Body of pancreas (tissue), 4 donors: ENCODE measurements at regions not wholly inside any gene's neighbourhood (a gene's known extent, or its start where the extent isn't known, plus 50 kb on each side); places are given as distances from the start of the nearest gene placed in this dataset.

Experiments used
- POLR2A ChIP-seq, 3 donors: fragments of 450-650 bp; IDR thresholded peaks; one replicate each; pipeline ENCODE4 v1.6.1; 2016; ENCODE audit warnings: antibody characterized with exemption in 3 of 3, mild to moderate bottlenecking in 2 of 3
- TF ChIP-seq, protein P1 (sequence below), 7 experiments: fragments of 450-650 bp in 4 of 7; fragments of 200-600 bp in 3 of 7; sonication (generic) in 3 of 7; IDR thresholded peaks; one replicate each; pipeline ENCODE4 v1.5.1; 2016 to 2019; ENCODE audit warnings: antibody characterized with exemption in 7 of 7

DNA sequence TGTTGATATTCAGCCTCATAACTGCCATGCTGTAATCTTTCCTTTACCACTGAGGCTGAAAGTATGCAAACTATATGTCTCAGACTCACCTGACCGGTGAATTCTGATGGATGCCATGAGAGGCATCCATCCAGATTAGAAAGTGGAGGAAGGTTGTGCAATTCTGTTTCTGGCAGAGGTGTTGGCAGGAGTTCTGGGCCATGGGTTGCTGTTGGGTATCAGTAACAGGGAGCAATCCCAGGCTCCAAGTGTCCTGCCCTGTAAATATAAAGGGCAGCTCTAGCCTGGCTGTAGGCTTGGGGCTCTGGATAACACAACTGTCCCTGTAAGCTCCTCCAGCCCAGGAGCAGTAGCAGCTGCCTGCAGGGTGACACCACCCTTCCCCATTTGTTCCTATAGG is 77.4 kb upstream of the ABCC4 start:
- TF ChIP-seq, protein P1, sequence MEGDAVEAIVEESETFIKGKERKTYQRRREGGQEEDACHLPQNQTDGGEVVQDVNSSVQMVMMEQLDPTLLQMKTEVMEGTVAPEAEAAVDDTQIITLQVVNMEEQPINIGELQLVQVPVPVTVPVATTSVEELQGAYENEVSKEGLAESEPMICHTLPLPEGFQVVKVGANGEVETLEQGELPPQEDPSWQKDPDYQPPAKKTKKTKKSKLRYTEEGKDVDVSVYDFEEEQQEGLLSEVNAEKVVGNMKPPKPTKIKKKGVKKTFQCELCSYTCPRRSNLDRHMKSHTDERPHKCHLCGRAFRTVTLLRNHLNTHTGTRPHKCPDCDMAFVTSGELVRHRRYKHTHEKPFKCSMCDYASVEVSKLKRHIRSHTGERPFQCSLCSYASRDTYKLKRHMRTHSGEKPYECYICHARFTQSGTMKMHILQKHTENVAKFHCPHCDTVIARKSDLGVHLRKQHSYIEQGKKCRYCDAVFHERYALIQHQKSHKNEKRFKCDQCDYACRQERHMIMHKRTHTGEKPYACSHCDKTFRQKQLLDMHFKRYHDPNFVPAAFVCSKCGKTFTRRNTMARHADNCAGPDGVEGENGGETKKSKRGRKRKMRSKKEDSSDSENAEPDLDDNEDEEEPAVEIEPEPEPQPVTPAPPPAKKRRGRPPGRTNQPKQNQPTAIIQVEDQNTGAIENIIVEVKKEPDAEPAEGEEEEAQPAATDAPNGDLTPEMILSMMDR (IDR thresholded peaks at IDR 0.05), result no peak
- TF ChIP-seq POLR2A (IDR thresholded peaks at IDR 0.05), result no peak
